ENCODE measurements at regions not wholly inside any gene's neighbourhood (a gene's known extent, or its start where the extent isn't known, plus 50 kb on each side); places are given as distances from the start of the nearest gene placed in this dataset.

- TF ChIP-seq, protein P1, sequence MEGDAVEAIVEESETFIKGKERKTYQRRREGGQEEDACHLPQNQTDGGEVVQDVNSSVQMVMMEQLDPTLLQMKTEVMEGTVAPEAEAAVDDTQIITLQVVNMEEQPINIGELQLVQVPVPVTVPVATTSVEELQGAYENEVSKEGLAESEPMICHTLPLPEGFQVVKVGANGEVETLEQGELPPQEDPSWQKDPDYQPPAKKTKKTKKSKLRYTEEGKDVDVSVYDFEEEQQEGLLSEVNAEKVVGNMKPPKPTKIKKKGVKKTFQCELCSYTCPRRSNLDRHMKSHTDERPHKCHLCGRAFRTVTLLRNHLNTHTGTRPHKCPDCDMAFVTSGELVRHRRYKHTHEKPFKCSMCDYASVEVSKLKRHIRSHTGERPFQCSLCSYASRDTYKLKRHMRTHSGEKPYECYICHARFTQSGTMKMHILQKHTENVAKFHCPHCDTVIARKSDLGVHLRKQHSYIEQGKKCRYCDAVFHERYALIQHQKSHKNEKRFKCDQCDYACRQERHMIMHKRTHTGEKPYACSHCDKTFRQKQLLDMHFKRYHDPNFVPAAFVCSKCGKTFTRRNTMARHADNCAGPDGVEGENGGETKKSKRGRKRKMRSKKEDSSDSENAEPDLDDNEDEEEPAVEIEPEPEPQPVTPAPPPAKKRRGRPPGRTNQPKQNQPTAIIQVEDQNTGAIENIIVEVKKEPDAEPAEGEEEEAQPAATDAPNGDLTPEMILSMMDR (IDR thresholded peaks at IDR 0.05): no peak
- peak; percentile 35 for TF ChIP-seq POLR2AphosphoS5 (IDR thresholded peaks at IDR 0.05)
Observed at GRCh38 chr3:197354568-197355001, 56.2 kb upstream of the DLG1 start.
